HG02884 (cell line): ENCODE measurements at regions not wholly inside any gene's neighbourhood (a gene's known extent, or its start where the extent isn't known, plus 50 kb on each side); places are given as distances from the start of the nearest gene placed in this dataset.

Experiments used
- ATAC-seq: cut with Tn5 transposase; IDR thresholded peaks from one replicate; pipeline ENCODE4 v1.9.1; 2021; ENCODE audit warnings: mild to moderate bottlenecking, moderate library complexity; ENCODE audit not compliant: unreplicated experiment

- ATAC-seq: no peak
These were observed 286.1 kb downstream of the SEC14L1 start for GRCh38 chr17:77426676-77427386.

- no peak for ATAC-seq
These were observed 286.7 kb downstream of the SEC14L1 start for GRCh38 chr17:77427391-77427991.

GRCh38 chr17:77428020-77428748, 287.4 kb downstream of the SEC14L1 start:
- ATAC-seq: no peak

GRCh38 chr17:77428749-77429368, 288.1 kb downstream of the SEC14L1 start:
- ATAC-seq: no peak

- ATAC-seq: no peak
These were observed 288.7 kb downstream of the SEC14L1 start for GRCh38 chr17:77429369-77429968.

GRCh38 chr17:77429969-77430752, 289.4 kb downstream of the SEC14L1 start:
- ATAC-seq: no peak

GRCh38 chr17:77432034-77432661, 291.4 kb downstream of the SEC14L1 start:
- no peak for ATAC-seq

GRCh38 chr17:77432742-77433141, 292.0 kb downstream of the SEC14L1 start:
- ATAC-seq: no peak

- no peak for ATAC-seq
These were observed 292.8 kb downstream of the SEC14L1 start for GRCh38 chr17:77433385-77434135.

GRCh38 chr17:77434136-77435114, 293.7 kb downstream of the SEC14L1 start:
- ATAC-seq: no peak

- ATAC-seq: no peak
These were observed 294.7 kb downstream of the SEC14L1 start for GRCh38 chr17:77435272-77436057.

- no peak for ATAC-seq
These were observed 295.3 kb downstream of the SEC14L1 start for GRCh38 chr17:77436058-77436442.

- ATAC-seq: no peak
These were observed 295.7 kb downstream of the SEC14L1 start for GRCh38 chr17:77436481-77436880.

- ATAC-seq: no peak
These were observed 296.2 kb downstream of the SEC14L1 start for GRCh38 chr17:77437017-77437416.

GRCh38 chr17:77437747-77438146, 297.0 kb downstream of the SEC14L1 start:
- ATAC-seq: no peak

GRCh38 chr17:77438241-77439188, 297.7 kb downstream of the SEC14L1 start:
- ATAC-seq: no peak
